AG09309 (cell line): ENCODE measurements at regions not wholly inside any gene's neighbourhood (a gene's known extent, or its start where the extent isn't known, plus 50 kb on each side); places are given as distances from the start of the nearest gene placed in this dataset.

Experiments
- DNase-seq: peaks from one replicate; pipeline ENCODE4 v3.0.0-alpha.2; 2010; ENCODE audit warnings: low read depth
- H3K4me3 ChIP-seq: 2 replicates; pipeline ENCODE4 v1.5.1; 2011; ENCODE audit warnings: mild to moderate bottlenecking, low read depth, low read length, moderate library complexity; ENCODE audit not compliant: control insufficient read depth
- CTCF ChIP-seq: IDR thresholded peaks from 2 replicates; pipeline ENCODE4 v1.5.1; 2011; ENCODE audit warnings: mild to moderate bottlenecking, low read depth, low read length, inconsistent platforms; ENCODE audit not compliant: insufficient read depth, control insufficient read depth; ENCODE audit errors: missing control alignments

GRCh38 chr1:232538224-232538942 is 91.5 kb downstream of the SIPA1L2 start:
- no peak for TF ChIP-seq CTCF
- no peak for DNase-seq
- no peak overlapping the region for H3K4me3 ChIP-seq

DNA sequence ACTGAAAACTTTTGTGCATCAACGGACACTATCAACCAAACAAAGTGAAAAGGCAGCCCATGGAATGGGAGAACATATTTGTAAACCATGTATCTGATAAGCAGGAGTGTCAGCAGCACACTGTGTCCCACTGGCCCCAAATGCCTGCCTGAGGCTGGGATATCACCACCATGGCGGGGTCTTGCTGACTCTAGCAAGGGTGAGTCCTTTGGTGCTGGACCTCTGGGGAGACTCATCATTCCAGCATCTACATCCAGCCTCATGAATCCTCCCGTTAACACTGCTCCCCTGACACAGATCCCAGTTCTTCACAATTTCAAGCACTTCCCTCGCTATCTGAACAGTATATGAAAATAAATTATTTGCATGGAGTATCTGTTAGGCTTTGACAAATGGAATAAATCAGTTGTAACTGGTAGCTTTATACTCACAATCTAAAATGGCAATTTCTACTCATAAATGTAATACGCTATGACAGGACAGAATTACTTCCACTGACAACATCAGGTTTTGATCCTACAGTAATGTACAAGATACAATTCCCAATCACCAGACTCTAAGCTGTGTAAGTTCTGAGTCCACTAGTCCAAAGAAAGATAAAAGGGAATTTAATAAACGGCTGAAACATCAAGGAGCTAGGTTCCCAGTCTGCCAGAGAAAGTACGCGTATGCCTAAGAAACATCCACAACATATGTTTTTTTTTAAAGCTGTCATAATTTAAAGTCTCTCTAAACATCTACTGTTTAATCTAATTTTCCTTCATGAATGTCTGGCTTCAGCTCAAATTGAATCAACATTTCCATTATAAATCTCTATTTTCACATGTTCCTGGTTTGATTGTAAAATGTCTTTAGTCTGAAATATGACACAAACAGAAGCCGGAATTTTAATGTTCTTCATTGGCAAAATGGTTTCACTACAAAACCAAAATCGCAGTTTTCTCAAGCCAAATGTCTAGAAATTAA is 95.1 kb downstream of the SIPA1L2 start:
- no peak for DNase-seq
- H3K4me3 ChIP-seq, result no peak overlapping the region
- no peak for TF ChIP-seq CTCF

DNA sequence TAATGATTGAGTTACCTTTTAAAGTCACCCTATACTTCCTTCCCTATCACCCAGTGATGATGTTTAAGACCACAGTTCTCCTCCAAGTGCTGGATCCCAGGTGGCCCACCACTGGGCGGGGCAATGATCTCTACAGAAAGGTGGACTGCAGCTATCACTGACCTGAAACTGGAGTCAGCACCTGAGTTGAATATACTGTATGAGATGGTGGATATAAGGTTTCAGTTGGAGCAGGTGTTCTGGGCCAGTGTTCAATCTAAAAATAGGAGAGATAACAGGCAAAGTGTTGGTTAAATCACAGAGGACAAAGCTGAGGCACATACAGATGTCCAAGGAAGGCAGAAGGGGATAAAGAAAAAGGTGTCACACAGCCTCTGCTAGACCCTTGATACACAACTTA is 96.6 kb downstream of the SIPA1L2 start:
- no peak for DNase-seq
- TF ChIP-seq CTCF, result no peak
- H3K4me3 ChIP-seq, result no peak overlapping the region

GRCh38 chr1:232532901-232533300 is 97.0 kb downstream of the SIPA1L2 start:
- DNase-seq, result no peak
- H3K4me3 ChIP-seq, result no peak overlapping the region
- no peak for TF ChIP-seq CTCF

- H3K4me3 ChIP-seq, result no peak overlapping the region
- no peak for DNase-seq
- TF ChIP-seq CTCF, result no peak
These were observed 98.6 kb downstream of the SIPA1L2 start for GRCh38 chr1:232531291-232531690.

GRCh38 chr1:232529747-232530146 is 100.2 kb downstream of the SIPA1L2 start:
- no peak for TF ChIP-seq CTCF
- H3K4me3 ChIP-seq, result no peak overlapping the region
- no peak for DNase-seq
